ENCODE measurements at regions not wholly inside any gene's neighbourhood (a gene's known extent, or its start where the extent isn't known, plus 50 kb on each side); places are given as distances from the start of the nearest gene placed in this dataset.

DNA sequence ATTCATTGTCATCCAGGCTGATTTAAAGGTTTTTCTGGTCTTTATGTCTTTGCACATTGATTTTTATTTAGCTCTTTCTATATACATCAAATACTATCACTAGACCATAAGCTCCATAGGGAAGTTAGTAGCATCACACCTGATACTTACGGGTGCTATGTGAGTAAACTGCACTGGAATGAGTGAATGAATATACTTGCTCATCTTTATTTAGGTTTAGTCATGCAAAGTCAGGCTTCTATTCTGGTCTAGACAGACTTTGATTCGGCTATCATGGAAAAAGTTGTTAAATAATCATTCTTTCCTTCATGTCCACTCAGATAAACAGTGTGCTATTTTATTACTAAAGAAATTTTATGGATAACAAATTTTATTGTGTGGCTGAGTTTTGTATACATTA, 457.8 kb upstream of the PCDH7 start:
- TF ChIP-seq ZBTB1 (tag by site-specific recombination; IDR thresholded peaks at IDR 0.05) (no peak), ZSCAN23 (tag by site-specific recombination; IDR thresholded peaks at IDR 0.05) (no peak), YY1 (tag by site-specific recombination; IDR thresholded peaks at IDR 0.05) (no peak), ZNF37A (tag by site-specific recombination; IDR thresholded peaks at IDR 0.05) (no peak), ZNF121 (tag by site-specific recombination; IDR thresholded peaks at IDR 0.05) (no peak), ZNF114 (tag by site-specific recombination; IDR thresholded peaks at IDR 0.05) (no peak), ZNF596 (tag by site-specific recombination; IDR thresholded peaks at IDR 0.05) (no peak), ZNF292 (tag by site-specific recombination; IDR thresholded peaks at IDR 0.05; ENCODE audit: borderline replicate concordance, low read depth) (no peak)
- TF ChIP-seq, protein P1, sequence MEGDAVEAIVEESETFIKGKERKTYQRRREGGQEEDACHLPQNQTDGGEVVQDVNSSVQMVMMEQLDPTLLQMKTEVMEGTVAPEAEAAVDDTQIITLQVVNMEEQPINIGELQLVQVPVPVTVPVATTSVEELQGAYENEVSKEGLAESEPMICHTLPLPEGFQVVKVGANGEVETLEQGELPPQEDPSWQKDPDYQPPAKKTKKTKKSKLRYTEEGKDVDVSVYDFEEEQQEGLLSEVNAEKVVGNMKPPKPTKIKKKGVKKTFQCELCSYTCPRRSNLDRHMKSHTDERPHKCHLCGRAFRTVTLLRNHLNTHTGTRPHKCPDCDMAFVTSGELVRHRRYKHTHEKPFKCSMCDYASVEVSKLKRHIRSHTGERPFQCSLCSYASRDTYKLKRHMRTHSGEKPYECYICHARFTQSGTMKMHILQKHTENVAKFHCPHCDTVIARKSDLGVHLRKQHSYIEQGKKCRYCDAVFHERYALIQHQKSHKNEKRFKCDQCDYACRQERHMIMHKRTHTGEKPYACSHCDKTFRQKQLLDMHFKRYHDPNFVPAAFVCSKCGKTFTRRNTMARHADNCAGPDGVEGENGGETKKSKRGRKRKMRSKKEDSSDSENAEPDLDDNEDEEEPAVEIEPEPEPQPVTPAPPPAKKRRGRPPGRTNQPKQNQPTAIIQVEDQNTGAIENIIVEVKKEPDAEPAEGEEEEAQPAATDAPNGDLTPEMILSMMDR (tag by site-specific recombination; IDR thresholded peaks at IDR 0.05) = no peak
- TF ChIP-seq, protein P2, sequence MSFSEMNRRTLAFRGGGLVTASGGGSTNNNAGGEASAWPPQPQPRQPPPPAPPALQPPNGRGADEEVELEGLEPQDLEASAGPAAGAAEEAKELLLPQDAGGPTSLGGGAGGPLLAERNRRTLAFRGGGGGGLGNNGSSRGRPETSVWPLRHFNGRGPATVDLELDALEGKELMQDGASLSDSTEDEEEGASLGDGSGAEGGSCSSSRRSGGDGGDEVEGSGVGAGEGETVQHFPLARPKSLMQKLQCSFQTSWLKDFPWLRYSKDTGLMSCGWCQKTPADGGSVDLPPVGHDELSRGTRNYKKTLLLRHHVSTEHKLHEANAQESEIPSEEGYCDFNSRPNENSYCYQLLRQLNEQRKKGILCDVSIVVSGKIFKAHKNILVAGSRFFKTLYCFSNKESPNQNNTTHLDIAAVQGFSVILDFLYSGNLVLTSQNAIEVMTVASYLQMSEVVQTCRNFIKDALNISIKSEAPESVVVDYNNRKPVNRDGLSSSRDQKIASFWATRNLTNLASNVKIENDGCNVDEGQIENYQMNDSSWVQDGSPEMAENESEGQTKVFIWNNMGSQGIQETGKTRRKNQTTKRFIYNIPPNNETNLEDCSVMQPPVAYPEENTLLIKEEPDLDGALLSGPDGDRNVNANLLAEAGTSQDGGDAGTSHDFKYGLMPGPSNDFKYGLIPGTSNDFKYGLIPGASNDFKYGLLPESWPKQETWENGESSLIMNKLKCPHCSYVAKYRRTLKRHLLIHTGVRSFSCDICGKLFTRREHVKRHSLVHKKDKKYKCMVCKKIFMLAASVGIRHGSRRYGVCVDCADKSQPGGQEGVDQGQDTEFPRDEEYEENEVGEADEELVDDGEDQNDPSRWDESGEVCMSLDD (tag by site-specific recombination; IDR thresholded peaks at IDR 0.05) = no peak
- TF ChIP-seq, protein P3, sequence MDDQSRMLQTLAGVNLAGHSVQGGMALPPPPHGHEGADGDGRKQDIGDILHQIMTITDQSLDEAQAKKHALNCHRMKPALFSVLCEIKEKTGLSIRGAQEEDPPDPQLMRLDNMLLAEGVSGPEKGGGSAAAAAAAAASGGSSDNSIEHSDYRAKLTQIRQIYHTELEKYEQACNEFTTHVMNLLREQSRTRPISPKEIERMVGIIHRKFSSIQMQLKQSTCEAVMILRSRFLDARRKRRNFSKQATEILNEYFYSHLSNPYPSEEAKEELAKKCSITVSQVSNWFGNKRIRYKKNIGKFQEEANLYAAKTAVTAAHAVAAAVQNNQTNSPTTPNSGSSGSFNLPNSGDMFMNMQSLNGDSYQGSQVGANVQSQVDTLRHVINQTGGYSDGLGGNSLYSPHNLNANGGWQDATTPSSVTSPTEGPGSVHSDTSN (CRISPR knock-in tag; IDR thresholded peaks at IDR 0.05) = no peak
- TF ChIP-seq, protein P4, sequence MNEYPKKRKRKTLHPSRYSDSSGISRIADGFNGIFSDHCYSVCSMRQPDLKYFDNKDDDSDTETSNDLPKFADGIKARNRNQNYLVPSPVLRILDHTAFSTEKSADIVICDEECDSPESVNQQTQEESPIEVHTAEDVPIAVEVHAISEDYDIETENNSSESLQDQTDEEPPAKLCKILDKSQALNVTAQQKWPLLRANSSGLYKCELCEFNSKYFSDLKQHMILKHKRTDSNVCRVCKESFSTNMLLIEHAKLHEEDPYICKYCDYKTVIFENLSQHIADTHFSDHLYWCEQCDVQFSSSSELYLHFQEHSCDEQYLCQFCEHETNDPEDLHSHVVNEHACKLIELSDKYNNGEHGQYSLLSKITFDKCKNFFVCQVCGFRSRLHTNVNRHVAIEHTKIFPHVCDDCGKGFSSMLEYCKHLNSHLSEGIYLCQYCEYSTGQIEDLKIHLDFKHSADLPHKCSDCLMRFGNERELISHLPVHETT (tag by site-specific recombination; IDR thresholded peaks at IDR 0.05) = no peak
